ENCODE measurements at regions not wholly inside any gene's neighbourhood (a gene's known extent, or its start where the extent isn't known, plus 50 kb on each side); places are given as distances from the start of the nearest gene placed in this dataset.

GRCh38 chr13:58625703-58626389 lies 994.3 kb downstream of the PCDH17 start:
- POLR2A ChIA-PET, result no interaction called here
- DNase-seq, result no peak
- 89% methylated on average over 3 of the region's 3 CpGs for WGBS (ENCODE audit: insufficient coverage)
- no peaks in the 10 kb centered on the region for H3K4me1 ChIP-seq (ENCODE audit: control extremely low read depth in 1 of 4, control insufficient read depth in 4 of 4, insufficient read depth in 4 of 4, low read length in 3 of 4)
- no peaks in the 10 kb centered on the region for H3K36me3 ChIP-seq (ENCODE audit: control insufficient read depth in 4 of 4, insufficient read depth in 4 of 4, low read length in 3 of 4)
- H3K27me3 ChIP-seq (replicated peaks in 2 of 5; ENCODE audit: control insufficient read depth in 4 of 5, insufficient read depth in 5 of 5, low read length in 4 of 5), result no peaks in the 10 kb centered on the region
- no peak overlapping the region for H3K4me3 ChIP-seq (ENCODE audit: control insufficient read depth in 1 of 7, extremely low read depth in 1 of 7, insufficient read depth in 4 of 7, low read depth in 2 of 7, low read length in 6 of 7)
- no peak overlapping the region for H3K27ac ChIP-seq (ENCODE audit: insufficient read depth in 1 of 2, low read depth in 1 of 2, low read length in 2 of 2, poor library complexity in 1 of 2, severe bottlenecking in 2 of 2)
- CTCF ChIA-PET, result no interaction called here
- peaks cover 0 to 18% (median 9%) of the 10 kb centered on the region in 5 experiments for H3K9me3 ChIP-seq (ENCODE audit: control extremely low read depth in 1 of 5, control insufficient read depth in 4 of 5, insufficient read depth in 2 of 5, low read depth in 1 of 5, low read length in 4 of 5)

- no peak overlapping the region for H3K27ac ChIP-seq (ENCODE audit: insufficient read depth in 1 of 2, low read depth in 1 of 2, low read length in 2 of 2, poor library complexity in 1 of 2, severe bottlenecking in 2 of 2)
- WGBS (ENCODE audit: insufficient coverage), result no CpG with 5 or more reads among the region's 1 CpG
- ChIA-PET CTCF (no interaction called here), POLR2A (no interaction called here)
- no peaks in the 10 kb centered on the region for H3K36me3 ChIP-seq (ENCODE audit: control insufficient read depth in 4 of 4, insufficient read depth in 4 of 4, low read length in 3 of 4)
- H3K27me3 ChIP-seq (replicated peaks in 2 of 5; ENCODE audit: control insufficient read depth in 4 of 5, insufficient read depth in 5 of 5, low read length in 4 of 5), result no peaks in the 10 kb centered on the region
- H3K4me1 ChIP-seq (ENCODE audit: control extremely low read depth in 1 of 4, control insufficient read depth in 4 of 4, insufficient read depth in 4 of 4, low read length in 3 of 4), result no peaks in the 10 kb centered on the region
- no peak overlapping the region for H3K4me3 ChIP-seq (ENCODE audit: control insufficient read depth in 1 of 7, extremely low read depth in 1 of 7, insufficient read depth in 4 of 7, low read depth in 2 of 7, low read length in 6 of 7)
- no peak for DNase-seq
- H3K9me3 ChIP-seq (ENCODE audit: control extremely low read depth in 1 of 5, control insufficient read depth in 4 of 5, insufficient read depth in 2 of 5, low read depth in 1 of 5, low read length in 4 of 5), result peaks cover 0 to 12% (median 7%) of the 10 kb centered on the region in 5 experiments
These were observed 999.2 kb downstream of the PCDH17 start for GRCh38 chr13:58630794-58631193.

- WGBS (ENCODE audit: insufficient coverage), result no CpG with 5 or more reads among the region's 3 CpGs
- H3K4me3 ChIP-seq (ENCODE audit: control insufficient read depth in 1 of 7, extremely low read depth in 1 of 7, insufficient read depth in 4 of 7, low read depth in 2 of 7, low read length in 6 of 7), result no peak overlapping the region
- DNase-seq, result no peak
- ChIA-PET CTCF (no interaction called here), POLR2A (no interaction called here)
- H3K9me3 ChIP-seq (ENCODE audit: control extremely low read depth in 1 of 5, control insufficient read depth in 4 of 5, insufficient read depth in 2 of 5, low read depth in 1 of 5, low read length in 4 of 5), result no peaks in the 10 kb centered on the region
- no peaks in the 10 kb centered on the region for H3K4me1 ChIP-seq (ENCODE audit: control extremely low read depth in 1 of 4, control insufficient read depth in 4 of 4, insufficient read depth in 4 of 4, low read length in 3 of 4)
- H3K27me3 ChIP-seq (replicated peaks in 2 of 5; ENCODE audit: control insufficient read depth in 4 of 5, insufficient read depth in 5 of 5, low read length in 4 of 5), result no peaks in the 10 kb centered on the region
- no peak overlapping the region for H3K27ac ChIP-seq (ENCODE audit: insufficient read depth in 1 of 2, low read depth in 1 of 2, low read length in 2 of 2, poor library complexity in 1 of 2, severe bottlenecking in 2 of 2)
- H3K36me3 ChIP-seq (ENCODE audit: control insufficient read depth in 4 of 4, insufficient read depth in 4 of 4, low read length in 3 of 4), result no peaks in the 10 kb centered on the region
These were observed 1001.7 kb downstream of the PCDH17 start for GRCh38 chr13:58633226-58633625.

GRCh38 chr13:58655086-58655485 lies 1023.5 kb downstream of the PCDH17 start:
- peak in 2 of 3 donors; percentile 22 to 35 for DNase-seq
- Histone ChIP-seq H3K9me3 (ENCODE audit: control extremely low read depth in 1 of 5, control insufficient read depth in 4 of 5, insufficient read depth in 2 of 5, low read depth in 1 of 5, low read length in 4 of 5) (no peaks in the 10 kb centered on the region), H3K27ac (ENCODE audit: insufficient read depth in 1 of 2, low read depth in 1 of 2, low read length in 2 of 2, poor library complexity in 1 of 2, severe bottlenecking in 2 of 2) (no peak overlapping the region), H3K4me1 (ENCODE audit: control extremely low read depth in 1 of 4, control insufficient read depth in 4 of 4, insufficient read depth in 4 of 4, low read length in 3 of 4) (peaks cover 0 to 12% (median 0%) of the 10 kb centered on the region in 4 experiments), H3K4me3 (ENCODE audit: control insufficient read depth in 1 of 7, extremely low read depth in 1 of 7, insufficient read depth in 4 of 7, low read depth in 2 of 7, low read length in 6 of 7) (no peak overlapping the region), H3K36me3 (ENCODE audit: control insufficient read depth in 4 of 4, insufficient read depth in 4 of 4, low read length in 3 of 4) (no peaks in the 10 kb centered on the region), H3K27me3 (replicated peaks in 2 of 5; ENCODE audit: control insufficient read depth in 4 of 5, insufficient read depth in 5 of 5, low read length in 4 of 5) (no peaks in the 10 kb centered on the region)
- ChIA-PET POLR2A (no interaction called here), CTCF (interaction anchor here (1.2 kb wide), 1 partner anchor 24 kb away, joined by 3 read pairs; no protein-coding TSS in a partner anchor)
- no CpG with 5 or more reads among the region's 3 CpGs for WGBS (ENCODE audit: insufficient coverage)

GRCh38 chr13:58660826-58661225 lies 1029.3 kb downstream of the PCDH17 start:
- no peak overlapping the region for H3K27ac ChIP-seq (ENCODE audit: insufficient read depth in 1 of 2, low read depth in 1 of 2, low read length in 2 of 2, poor library complexity in 1 of 2, severe bottlenecking in 2 of 2)
- H3K4me1 ChIP-seq (ENCODE audit: control extremely low read depth in 1 of 4, control insufficient read depth in 4 of 4, insufficient read depth in 4 of 4, low read length in 3 of 4), result no peaks in the 10 kb centered on the region
- DNase-seq, result no peak
- H3K4me3 ChIP-seq (ENCODE audit: control insufficient read depth in 1 of 7, extremely low read depth in 1 of 7, insufficient read depth in 4 of 7, low read depth in 2 of 7, low read length in 6 of 7), result no peak overlapping the region
- no peaks in the 10 kb centered on the region for H3K9me3 ChIP-seq (ENCODE audit: control extremely low read depth in 1 of 5, control insufficient read depth in 4 of 5, insufficient read depth in 2 of 5, low read depth in 1 of 5, low read length in 4 of 5)
- ChIA-PET CTCF (no interaction called here), POLR2A (interaction anchor here (0.7 kb wide), 1 partner anchor 267 kb away, joined by 3 read pairs; no protein-coding TSS in a partner anchor)
- H3K36me3 ChIP-seq (ENCODE audit: control insufficient read depth in 4 of 4, insufficient read depth in 4 of 4, low read length in 3 of 4), result no peaks in the 10 kb centered on the region
- H3K27me3 ChIP-seq (replicated peaks in 2 of 5; ENCODE audit: control insufficient read depth in 4 of 5, insufficient read depth in 5 of 5, low read length in 4 of 5), result no peaks in the 10 kb centered on the region

GRCh38 chr13:58666331-58666730 lies 1034.8 kb downstream of the PCDH17 start:
- H3K4me1 ChIP-seq (ENCODE audit: control extremely low read depth in 1 of 4, control insufficient read depth in 4 of 4, insufficient read depth in 4 of 4, low read length in 3 of 4), result no peaks in the 10 kb centered on the region
- POLR2A ChIA-PET, result no interaction called here
- no peaks in the 10 kb centered on the region for H3K27me3 ChIP-seq (replicated peaks in 2 of 5; ENCODE audit: control insufficient read depth in 4 of 5, insufficient read depth in 5 of 5, low read length in 4 of 5)
- H3K9me3 ChIP-seq (ENCODE audit: control extremely low read depth in 1 of 5, control insufficient read depth in 4 of 5, insufficient read depth in 2 of 5, low read depth in 1 of 5, low read length in 4 of 5), result no peaks in the 10 kb centered on the region
- H3K27ac ChIP-seq (ENCODE audit: insufficient read depth in 1 of 2, low read depth in 1 of 2, low read length in 2 of 2, poor library complexity in 1 of 2, severe bottlenecking in 2 of 2), result no peak overlapping the region
- no peak overlapping the region for H3K4me3 ChIP-seq (ENCODE audit: control insufficient read depth in 1 of 7, extremely low read depth in 1 of 7, insufficient read depth in 4 of 7, low read depth in 2 of 7, low read length in 6 of 7)
- CTCF ChIA-PET, result no interaction called here
- WGBS (ENCODE audit: insufficient coverage), result no CpG with 5 or more reads among the region's 1 CpG
- H3K36me3 ChIP-seq (ENCODE audit: control insufficient read depth in 4 of 4, insufficient read depth in 4 of 4, low read length in 3 of 4), result no peaks in the 10 kb centered on the region
- DNase-seq, result no peak

GRCh38 chr13:58667096-58667495 lies 1035.6 kb downstream of the PCDH17 start:
- Histone ChIP-seq H3K36me3 (ENCODE audit: control insufficient read depth in 4 of 4, insufficient read depth in 4 of 4, low read length in 3 of 4) (no peaks in the 10 kb centered on the region), H3K27ac (ENCODE audit: insufficient read depth in 1 of 2, low read depth in 1 of 2, low read length in 2 of 2, poor library complexity in 1 of 2, severe bottlenecking in 2 of 2) (no peak overlapping the region), H3K9me3 (ENCODE audit: control extremely low read depth in 1 of 5, control insufficient read depth in 4 of 5, insufficient read depth in 2 of 5, low read depth in 1 of 5, low read length in 4 of 5) (no peaks in the 10 kb centered on the region), H3K4me3 (ENCODE audit: control insufficient read depth in 1 of 7, extremely low read depth in 1 of 7, insufficient read depth in 4 of 7, low read depth in 2 of 7, low read length in 6 of 7) (no peak overlapping the region), H3K27me3 (replicated peaks in 2 of 5; ENCODE audit: control insufficient read depth in 4 of 5, insufficient read depth in 5 of 5, low read length in 4 of 5) (no peaks in the 10 kb centered on the region), H3K4me1 (ENCODE audit: control extremely low read depth in 1 of 4, control insufficient read depth in 4 of 4, insufficient read depth in 4 of 4, low read length in 3 of 4) (no peaks in the 10 kb centered on the region)
- CTCF ChIA-PET, result no interaction called here
- POLR2A ChIA-PET, result no interaction called here
- 100% methylated on average over 1 of the region's 2 CpGs for WGBS (ENCODE audit: insufficient coverage)
- DNase-seq, result no peak
